ENCODE measurements at regions not wholly inside any gene's neighbourhood (a gene's known extent, or its start where the extent isn't known, plus 50 kb on each side); places are given as distances from the start of the nearest gene placed in this dataset.

GRCh38 chr10:90504172-90504571 is 353.7 kb downstream of the HTR7 start:
- Histone ChIP-seq H3K9me3 (replicated peaks; ENCODE audit: insufficient read depth, low read length) (no peaks in the 10 kb centered on the region), H3K9me2 (replicated peaks; ENCODE audit: insufficient read depth, low read length) (no peaks in the 10 kb centered on the region), H3K79me2 (ENCODE audit: low read length) (no peaks in the 10 kb centered on the region), H3F3A (ENCODE audit: insufficient read depth, low read length) (no peaks in the 10 kb centered on the region), H3K4me1 (ENCODE audit: low read length) (no peaks in the 10 kb centered on the region), H4K20me1 (ENCODE audit: insufficient read depth, low read length) (no peaks in the 10 kb centered on the region), H3K36me3 (replicated peaks; ENCODE audit: insufficient read depth, low read length) (no peaks in the 10 kb centered on the region), H2AFZ (ENCODE audit: low read length) (no peak overlapping the region), H3K4me2 (ENCODE audit: low read depth, low read length) (no peak overlapping the region), H3K9ac (ENCODE audit: low read length) (no peak overlapping the region), H3K27me3 (replicated peaks; ENCODE audit: insufficient read depth, low read length) (no peaks in the 10 kb centered on the region), H3K27ac (ENCODE audit: low read length) (no peak overlapping the region), H3K4me3 (ENCODE audit: low read length) (no peak overlapping the region)
- DNase-seq: no peak
- TF ChIP-seq EZH2 (optimal IDR thresholded peaks at IDR 0.05; ENCODE audit: low read depth, low read length): no peak
- no peak for TF ChIP-seq EZH2phosphoT487 (IDR thresholded peaks at IDR 0.05; ENCODE audit: low read length)
- no peak for TF ChIP-seq CTCF (IDR thresholded peaks at IDR 0.05; ENCODE audit: low read length)

GRCh38 chr10:90526721-90527120 is 331.1 kb downstream of the HTR7 start:
- no peaks in the 10 kb centered on the region for H3K79me2 ChIP-seq (ENCODE audit: low read length)
- TF ChIP-seq CTCF (IDR thresholded peaks at IDR 0.05; ENCODE audit: low read length): no peak
- TF ChIP-seq EZH2 (optimal IDR thresholded peaks at IDR 0.05; ENCODE audit: low read depth, low read length): no peak
- TF ChIP-seq EZH2phosphoT487 (IDR thresholded peaks at IDR 0.05; ENCODE audit: low read length): no peak
- no peaks in the 10 kb centered on the region for H3K27me3 ChIP-seq (replicated peaks; ENCODE audit: insufficient read depth, low read length)
- no peaks in the 10 kb centered on the region for H4K20me1 ChIP-seq (ENCODE audit: insufficient read depth, low read length)
- no peaks in the 10 kb centered on the region for H3K4me1 ChIP-seq (ENCODE audit: low read length)
- no peaks in the 10 kb centered on the region for H3K36me3 ChIP-seq (replicated peaks; ENCODE audit: insufficient read depth, low read length)
- no peak for DNase-seq
- no peaks in the 10 kb centered on the region for H3K9me2 ChIP-seq (replicated peaks; ENCODE audit: insufficient read depth, low read length)
- H3K27ac ChIP-seq (ENCODE audit: low read length): no peak overlapping the region
- no peaks in the 10 kb centered on the region for H3K9me3 ChIP-seq (replicated peaks; ENCODE audit: insufficient read depth, low read length)
- no peak overlapping the region for H3K9ac ChIP-seq (ENCODE audit: low read length)
- no peak overlapping the region for H3K4me3 ChIP-seq (ENCODE audit: low read length)
- no peaks in the 10 kb centered on the region for H3F3A ChIP-seq (ENCODE audit: insufficient read depth, low read length)
- no peak overlapping the region for H2AFZ ChIP-seq (ENCODE audit: low read length)
- H3K4me2 ChIP-seq (ENCODE audit: low read depth, low read length): no peak overlapping the region

GRCh38 chr10:90530521-90530920 is 327.3 kb downstream of the HTR7 start:
- Histone ChIP-seq H2AFZ (ENCODE audit: low read length) (no peak overlapping the region), H4K20me1 (ENCODE audit: insufficient read depth, low read length) (no peaks in the 10 kb centered on the region), H3K4me1 (ENCODE audit: low read length) (no peaks in the 10 kb centered on the region), H3K27ac (ENCODE audit: low read length) (no peak overlapping the region), H3K9me3 (replicated peaks; ENCODE audit: insufficient read depth, low read length) (no peaks in the 10 kb centered on the region), H3K36me3 (replicated peaks; ENCODE audit: insufficient read depth, low read length) (no peaks in the 10 kb centered on the region), H3K27me3 (replicated peaks; ENCODE audit: insufficient read depth, low read length) (no peaks in the 10 kb centered on the region), H3K4me3 (ENCODE audit: low read length) (no peak overlapping the region), H3K9me2 (replicated peaks; ENCODE audit: insufficient read depth, low read length) (no peaks in the 10 kb centered on the region), H3F3A (ENCODE audit: insufficient read depth, low read length) (no peaks in the 10 kb centered on the region), H3K79me2 (ENCODE audit: low read length) (no peaks in the 10 kb centered on the region), H3K4me2 (ENCODE audit: low read depth, low read length) (no peak overlapping the region), H3K9ac (ENCODE audit: low read length) (no peak overlapping the region)
- DNase-seq: no peak
- TF ChIP-seq EZH2 (optimal IDR thresholded peaks at IDR 0.05; ENCODE audit: low read depth, low read length): no peak
- no peak for TF ChIP-seq EZH2phosphoT487 (IDR thresholded peaks at IDR 0.05; ENCODE audit: low read length)
- no peak for TF ChIP-seq CTCF (IDR thresholded peaks at IDR 0.05; ENCODE audit: low read length)

Data from MM.1S (cell line).